OCI-LY7 (cell line): ENCODE measurements at regions not wholly inside any gene's neighbourhood (a gene's known extent, or its start where the extent isn't known, plus 50 kb on each side); places are given as distances from the start of the nearest gene placed in this dataset.
"Not testable (repeated sequence)": the region's sequence is repeated elsewhere in the genome, so short reads cannot be mapped to it uniquely, and the experiment has no call there.

ENCODE experiments used
- BruUV-seq: library from RNA; stranded (reverse); fragments of 400-500 nt; replicated peaks from 2 replicates; lab custom pipeline; 2021; lab: Mats Ljungman, UMichigan
- CTCF ChIA-PET: fragments of 300-600 bp; sonication (Branson Sonifier 250); formaldehyde crosslinking; loops from one replicate; lab custom pipeline; 2022; ENCODE audit warnings: antibody characterized with exemption; ENCODE audit not compliant: unreplicated experiment; lab: Charles Lee
- POLR2A ChIA-PET: fragments of 300-600 bp; sonication (Branson Sonifier 250); formaldehyde crosslinking; loops from one replicate; lab custom pipeline; 2022; ENCODE audit warnings: antibody characterized with exemption; lab: Charles Lee
- DNase-seq: peaks from one replicate; pipeline ENCODE4 v3.0.0-alpha.2; 2015; ENCODE audit warnings: low spot score
- H2AFZ ChIP-seq: fragments of 200-600 bp; sonication (generic), shearing (Covaris generic); 2 replicates; pipeline ENCODE4 v1.6.1; 2014; ENCODE audit warnings: mild to moderate bottlenecking, antibody characterized with exemption, low read length, moderate library complexity
- H3K27ac ChIP-seq: fragments of 200-600 bp; sonication (generic); 2 replicates; pipeline ENCODE4 v1.5.1; 2014; ENCODE audit warnings: mixed run types, low read depth, mild to moderate bottlenecking, moderate library complexity, low read length, inconsistent platforms; ENCODE audit not compliant: poor library complexity, severe bottlenecking
- H3K36me3 ChIP-seq: fragments of 200-600 bp; sonication (generic); 2 replicates; pipeline ENCODE4 v1.6.1; 2014; ENCODE audit warnings: mild to moderate bottlenecking, antibody characterized with exemption, low read length, moderate library complexity, mixed read lengths; ENCODE audit not compliant: insufficient read depth
- H3K4me1 ChIP-seq: fragments of 200-600 bp; sonication (generic); 2 replicates; pipeline ENCODE4 v1.5.1; 2014; ENCODE audit warnings: mild to moderate bottlenecking, low read length; ENCODE audit not compliant: insufficient read depth, poor library complexity, severe bottlenecking
- H3K4me2 ChIP-seq: fragments of 200-600 bp; sonication (generic); 2 replicates; pipeline ENCODE4 v1.6.1; 2014; ENCODE audit warnings: mild to moderate bottlenecking, low read length
- H3K4me3 ChIP-seq: fragments of 200-600 bp; sonication (generic); 2 replicates; pipeline ENCODE4 v1.5.1; 2014; ENCODE audit warnings: mild to moderate bottlenecking, low read depth, low read length; ENCODE audit not compliant: poor library complexity, severe bottlenecking
- H3K79me2 ChIP-seq: fragments of 200-600 bp; sonication (generic); 2 replicates; pipeline ENCODE4 v1.6.1; 2016; ENCODE audit warnings: low read depth, mild to moderate bottlenecking, low read length, moderate library complexity, mixed read lengths; ENCODE audit not compliant: insufficient read depth
- H3K9me2 ChIP-seq: fragments of 200-600 bp; sonication (generic); 2 replicates; pipeline ENCODE4 v1.6.1; 2016; ENCODE audit warnings: mild to moderate bottlenecking, low read length, mixed read lengths; ENCODE audit not compliant: insufficient read depth
- H3K9me3 ChIP-seq: fragments of 200-600 bp; sonication (generic); 2 replicates; pipeline ENCODE4 v1.6.1; 2014; ENCODE audit warnings: mild to moderate bottlenecking, mixed run types, low read length, mixed read lengths
- H4K20me1 ChIP-seq: fragments of 200-600 bp; sonication (generic); 2 replicates; pipeline ENCODE4 v1.6.1; 2014; ENCODE audit warnings: mild to moderate bottlenecking, antibody characterized with exemption, low read length, moderate library complexity, mixed read lengths; ENCODE audit not compliant: insufficient read depth
- CTCF ChIP-seq: fragments of 200-600 bp; sonication (generic); conservative IDR thresholded peaks from 2 replicates; pipeline ENCODE4 v1.5.1; 2014; ENCODE audit warnings: mild to moderate bottlenecking, antibody characterized with exemption, low read length, moderate library complexity, mixed read lengths
- EZH2phosphoT487 ChIP-seq: fragments of 200-600 bp; sonication (generic); IDR thresholded peaks from 2 replicates; pipeline ENCODE4 v1.6.1; 2018; ENCODE audit warnings: low read depth, borderline replicate concordance, mild to moderate bottlenecking, mixed run types, antibody characterized with exemption, low read length, moderate library complexity, mixed read lengths
- intact Hi-C: fragments of 100-400 bp; cut with micrococcal nuclease; formaldehyde crosslinking; loops from one replicate; pipeline ENCODE4 v1.10.0; 2022; ENCODE audit not compliant: unreplicated experiment

DNA sequence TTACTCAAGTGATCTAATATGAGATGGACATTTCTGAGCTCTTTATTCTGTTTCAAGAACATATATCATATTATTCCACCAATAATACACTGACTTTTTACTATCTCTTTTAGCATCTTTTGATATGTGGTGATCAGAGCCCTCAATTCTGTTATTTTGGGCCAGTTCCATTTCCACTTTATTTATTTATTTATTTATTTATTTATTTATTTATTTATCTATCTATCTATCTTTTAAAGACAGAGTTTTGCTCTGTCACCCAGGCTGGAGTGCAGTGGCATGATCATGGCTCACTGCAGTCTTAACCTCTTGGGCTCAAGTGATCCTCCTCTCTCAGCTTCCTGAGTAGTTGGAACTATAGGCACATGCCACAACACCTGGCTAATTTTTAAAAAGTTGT lies 57.4 kb upstream of the GRID2 start:
- Histone ChIP-seq H3K27ac (no peak overlapping the region), H3K9me3 (no peaks in the 10 kb centered on the region), H3K79me2 (no peaks in the 10 kb centered on the region), H3K4me3 (no peak overlapping the region), H4K20me1 (no peaks in the 10 kb centered on the region), H3K4me2 (no peak overlapping the region), H3K36me3 (no peaks in the 10 kb centered on the region), H2AFZ (no peak overlapping the region), H3K4me1 (no peaks in the 10 kb centered on the region), H3K9me2 (no peaks in the 10 kb centered on the region; the same call in 1 of the 2 replicates)
- TF ChIP-seq EZH2phosphoT487 (no peak), CTCF (no peak)
- DNase-seq, result no peak
- intact Hi-C loops, result no loop called here
- BruUV-seq, result no TSS peak
- ChIA-PET POLR2A (interaction anchor here (0.6 kb wide), 1 partner anchor 36 kb away, joined by 3 read pairs; no protein-coding TSS in a partner anchor), CTCF (no interaction called here)

DNA sequence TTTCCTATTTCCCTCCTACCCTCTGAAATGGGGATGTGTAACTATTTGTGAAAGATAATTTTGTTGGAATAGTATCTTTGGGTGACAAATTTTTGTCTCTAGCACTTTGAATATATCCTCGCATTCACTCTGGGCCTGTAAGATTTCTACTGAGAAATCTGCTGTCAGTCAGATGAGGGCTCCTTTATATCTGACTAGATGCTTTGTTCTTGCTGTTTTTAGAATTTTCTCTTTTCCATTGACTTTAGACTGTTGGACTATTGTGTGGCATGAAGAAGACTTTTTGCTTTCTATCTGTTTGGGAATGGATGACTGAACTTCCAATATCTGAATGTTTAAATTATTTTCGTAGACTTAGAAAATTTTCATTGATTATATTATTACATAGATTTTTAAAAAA lies 54.2 kb upstream of the GRID2 start:
- H3K9me3 ChIP-seq, result no peaks in the 10 kb centered on the region
- intact Hi-C loops, result no loop called here
- no peaks in the 10 kb centered on the region for H3K4me1 ChIP-seq
- ChIA-PET CTCF (no interaction called here), POLR2A (no interaction called here)
- H4K20me1 ChIP-seq, result no peaks in the 10 kb centered on the region
- no peak overlapping the region for H3K27ac ChIP-seq
- H3K79me2 ChIP-seq, result no peaks in the 10 kb centered on the region
- no peak for DNase-seq
- H3K4me3 ChIP-seq, result no peak overlapping the region
- TF ChIP-seq CTCF (no peak), EZH2phosphoT487 (no peak)
- no peak overlapping the region for H3K4me2 ChIP-seq
- BruUV-seq, result no TSS peak
- no peaks in the 10 kb centered on the region; the same call in 1 of the 2 replicates for H3K9me2 ChIP-seq
- H3K36me3 ChIP-seq, result no peaks in the 10 kb centered on the region
- no peak overlapping the region for H2AFZ ChIP-seq

- POLR2A ChIA-PET, result no interaction called here
- H3K4me2 ChIP-seq, result no peak overlapping the region
Observed at GRCh38 chr4:92251711-92252110, 52.1 kb upstream of the GRID2 start.

GRCh38 chr4:92252358-92252757 lies 51.4 kb upstream of the GRID2 start:
- H3K79me2 ChIP-seq, POLR2A ChIA-PET, H3K36me3 ChIP-seq, CTCF ChIA-PET, intact Hi-C loops, H3K4me2 ChIP-seq, H3K9me2 ChIP-seq, H4K20me1 ChIP-seq, H3K4me3 ChIP-seq, H3K4me1 ChIP-seq, BruUV-seq, H3K9me3 ChIP-seq, DNase-seq, H3K27ac ChIP-seq, H2AFZ ChIP-seq: not testable (repeated sequence)

More at GRCh38 chr4:92251711-92252110, 52.1 kb upstream of the GRID2 start:
- DNase-seq, result no peak
- intact Hi-C loops, result no loop called here
- Histone ChIP-seq H3K27ac (no peak overlapping the region), H2AFZ (no peak overlapping the region), H3K36me3 (no peaks in the 10 kb centered on the region), H4K20me1 (no peaks in the 10 kb centered on the region), H3K9me3 (no peaks in the 10 kb centered on the region), H3K79me2 (no peaks in the 10 kb centered on the region), H3K9me2 (no peaks in the 10 kb centered on the region; the same call in 1 of the 2 replicates), H3K4me3 (no peak overlapping the region), H3K4me1 (no peaks in the 10 kb centered on the region)
- CTCF ChIA-PET, result no interaction called here
- no TSS peak for BruUV-seq
- TF ChIP-seq CTCF (no peak), EZH2phosphoT487 (no peak)
